Spleen (tissue), 11 donors: ENCODE measurements at regions not wholly inside any gene's neighbourhood (a gene's known extent, or its start where the extent isn't known, plus 50 kb on each side); places are given as distances from the start of the nearest gene placed in this dataset.

Source experiments
- DNase-seq: peaks from one replicate; pipeline ENCODE4 v3.0.0-alpha.2; 2020
- H3K27ac ChIP-seq, 8 donors: fragments of 200-600 bp; sonication (generic) in 7 of 8; 1 replicate in 4 of 8; 2 replicates in 4 of 8; pipeline versions ENCODE4 v1.5.0 to v1.8.0; 2016 to 2021; ENCODE audit warnings: inconsistent platforms in 4 of 8, mild to moderate bottlenecking in 4 of 8, moderate library complexity in 1 of 8
- H3K27me3 ChIP-seq, 7 donors: fragments of 200-600 bp; sonication (generic) in 6 of 7; replicated peaks in 1 of 7; 1 replicate in 4 of 7; 2 replicates in 3 of 7; pipeline versions ENCODE4 v1.5.0 to v1.8.0; 2016 to 2021; ENCODE audit warnings: inconsistent platforms in 3 of 7, mild to moderate bottlenecking in 1 of 7
- H3K36me3 ChIP-seq, 6 donors: fragments of 200-600 bp; sonication (generic) in 5 of 6; 1 replicate in 4 of 6; 2 replicates in 2 of 6; pipeline versions ENCODE4 v1.5.0 to v1.8.0; 2016 to 2021; ENCODE audit warnings: inconsistent platforms in 2 of 6
- H3K4me1 ChIP-seq, 6 donors: fragments of 200-600 bp; sonication (generic) in 5 of 6; 1 replicate in 3 of 6; 2 replicates in 3 of 6; pipeline versions ENCODE4 v1.5.0 to v1.8.0; 2016 to 2021; ENCODE audit warnings: inconsistent platforms in 3 of 6
- H3K4me3 ChIP-seq, 8 donors: fragments of 200-600 bp; sonication (generic) in 7 of 8; 1 replicate in 4 of 8; 2 replicates in 4 of 8; pipeline versions ENCODE4 v1.5.0 to v1.8.0; 2016 to 2021; ENCODE audit warnings: inconsistent platforms in 4 of 8, mild to moderate bottlenecking in 4 of 8, moderate library complexity in 2 of 8
- H3K9me3 ChIP-seq, 8 donors: fragments of 200-600 bp; sonication (generic) in 7 of 8; 1 replicate in 4 of 8; 2 replicates in 4 of 8; pipeline versions ENCODE4 v1.5.0 to v1.8.0; 2016 to 2021; ENCODE audit warnings: inconsistent platforms in 4 of 8
- POLR2A ChIP-seq, 3 donors: fragments of 450-650 bp; IDR thresholded peaks; one replicate each; pipeline ENCODE4 v1.5.1; 2017; ENCODE audit warnings: antibody characterized with exemption in 3 of 3, mild to moderate bottlenecking in 1 of 3
- POLR2AphosphoS5 ChIP-seq, 3 donors: sonication (generic); formaldehyde crosslinking; IDR thresholded peaks; one replicate each; pipeline ENCODE4 v1.5.1; 2017; ENCODE audit warnings: antibody characterized with exemption in 3 of 3
- WGBS, 5 donors: extraction: QIAGEN DNeasy Blood & Tissue Kit in 3 of 5; methylation state at CpG; one replicate each; pipeline versions ENCODE4 v1.1.5 to v1.1.7; 2013 to 2018; 5-methylcytosine and 5-hydroxymethylcytosine counted together
- intact Hi-C: fragments of 100-400 bp; cut with DNase I; formaldehyde crosslinking; loops from one replicate; pipeline ENCODE4 v1.15.0; 2023; ENCODE audit warnings: low total_unique reads
- TF ChIP-seq, protein P1 (sequence below), 11 experiments: fragments of 200-600 bp in 7 of 11; fragments of 450-650 bp in 4 of 11; sonication (generic) in 4 of 11; IDR thresholded peaks in 8 of 11; conservative IDR thresholded peaks in 3 of 11; 1 replicate in 7 of 11; 2 replicates in 4 of 11; pipeline versions ENCODE4 v1.4.0 to v1.8.0; 2016 to 2021; ENCODE audit warnings: antibody characterized with exemption in 11 of 11, inconsistent platforms in 4 of 11, mild to moderate bottlenecking in 1 of 11
- donor health status: healthy with polysubstance abuse.
- donor health status: DM: no; HTN: no; CAD: no; lungs with moderate emphysema.
- donor health status: DM: no; HTN: no; CAD: no.
- donor health status: Bipolar disorder and iron deficiency.
- donor health status: healthy.
- donor health status: DM: no; HTN: no; CAD: no.
- donor health status: DM: yes; HTN: yes; CAD: no.

DNA sequence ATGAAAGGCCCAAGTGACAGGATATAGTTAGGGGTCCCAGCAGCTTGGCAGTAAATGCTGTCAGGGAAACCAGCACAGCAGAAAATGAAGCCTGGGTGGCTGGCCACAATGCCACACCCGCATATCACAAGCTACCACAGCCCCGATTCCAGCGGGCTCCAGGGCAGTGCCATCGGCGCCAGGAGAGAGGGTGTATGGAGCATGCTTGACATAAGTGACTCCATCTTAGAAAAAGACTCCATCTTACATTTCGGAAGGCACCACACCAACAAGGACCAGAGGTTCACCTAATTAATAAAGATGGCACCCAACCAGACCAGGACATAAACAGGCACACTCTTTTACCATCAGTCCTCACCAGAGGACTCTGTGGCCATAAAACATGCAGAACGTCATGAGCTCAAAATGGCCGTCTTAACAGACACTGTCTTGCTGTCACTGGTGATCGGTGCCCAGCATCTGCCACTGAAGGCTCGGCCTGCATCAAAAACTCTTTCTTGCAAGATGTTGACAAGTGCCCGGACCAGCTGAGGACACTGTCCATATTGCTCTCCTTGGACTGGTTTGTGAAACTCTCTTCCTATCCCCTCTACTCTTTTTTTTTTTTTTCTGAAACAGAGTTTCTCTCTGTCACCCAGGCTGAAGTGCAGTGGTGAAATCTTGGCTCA is 67.4 kb upstream of the SPIN1 start:
- Histone ChIP-seq H3K27me3 (no peaks in the 10 kb centered on the region), H3K4me1 (peaks cover 0 to 29% (median 13%) of the 10 kb centered on the region in 6 donors), H3K4me3 (no peak overlapping the region), H3K27ac (no peak overlapping the region), H3K36me3 (no peaks in the 10 kb centered on the region), H3K9me3 (no peaks in the 10 kb centered on the region)
- TF ChIP-seq, protein P1, sequence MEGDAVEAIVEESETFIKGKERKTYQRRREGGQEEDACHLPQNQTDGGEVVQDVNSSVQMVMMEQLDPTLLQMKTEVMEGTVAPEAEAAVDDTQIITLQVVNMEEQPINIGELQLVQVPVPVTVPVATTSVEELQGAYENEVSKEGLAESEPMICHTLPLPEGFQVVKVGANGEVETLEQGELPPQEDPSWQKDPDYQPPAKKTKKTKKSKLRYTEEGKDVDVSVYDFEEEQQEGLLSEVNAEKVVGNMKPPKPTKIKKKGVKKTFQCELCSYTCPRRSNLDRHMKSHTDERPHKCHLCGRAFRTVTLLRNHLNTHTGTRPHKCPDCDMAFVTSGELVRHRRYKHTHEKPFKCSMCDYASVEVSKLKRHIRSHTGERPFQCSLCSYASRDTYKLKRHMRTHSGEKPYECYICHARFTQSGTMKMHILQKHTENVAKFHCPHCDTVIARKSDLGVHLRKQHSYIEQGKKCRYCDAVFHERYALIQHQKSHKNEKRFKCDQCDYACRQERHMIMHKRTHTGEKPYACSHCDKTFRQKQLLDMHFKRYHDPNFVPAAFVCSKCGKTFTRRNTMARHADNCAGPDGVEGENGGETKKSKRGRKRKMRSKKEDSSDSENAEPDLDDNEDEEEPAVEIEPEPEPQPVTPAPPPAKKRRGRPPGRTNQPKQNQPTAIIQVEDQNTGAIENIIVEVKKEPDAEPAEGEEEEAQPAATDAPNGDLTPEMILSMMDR (IDR thresholded peaks at IDR 0.05 in 8 of 11, conservative IDR thresholded peaks at IDR 0.05 in 3 of 11), result no peak
- TF ChIP-seq POLR2A (IDR thresholded peaks at IDR 0.05) (no peak), POLR2AphosphoS5 (IDR thresholded peaks at IDR 0.05) (no peak)
- intact Hi-C loops, result no loop called here
- 91 to 97% (median 95%) methylated on average over 11 of the region's 11 CpGs for WGBS, 5 donors
- DNase-seq, result no peak

DNA sequence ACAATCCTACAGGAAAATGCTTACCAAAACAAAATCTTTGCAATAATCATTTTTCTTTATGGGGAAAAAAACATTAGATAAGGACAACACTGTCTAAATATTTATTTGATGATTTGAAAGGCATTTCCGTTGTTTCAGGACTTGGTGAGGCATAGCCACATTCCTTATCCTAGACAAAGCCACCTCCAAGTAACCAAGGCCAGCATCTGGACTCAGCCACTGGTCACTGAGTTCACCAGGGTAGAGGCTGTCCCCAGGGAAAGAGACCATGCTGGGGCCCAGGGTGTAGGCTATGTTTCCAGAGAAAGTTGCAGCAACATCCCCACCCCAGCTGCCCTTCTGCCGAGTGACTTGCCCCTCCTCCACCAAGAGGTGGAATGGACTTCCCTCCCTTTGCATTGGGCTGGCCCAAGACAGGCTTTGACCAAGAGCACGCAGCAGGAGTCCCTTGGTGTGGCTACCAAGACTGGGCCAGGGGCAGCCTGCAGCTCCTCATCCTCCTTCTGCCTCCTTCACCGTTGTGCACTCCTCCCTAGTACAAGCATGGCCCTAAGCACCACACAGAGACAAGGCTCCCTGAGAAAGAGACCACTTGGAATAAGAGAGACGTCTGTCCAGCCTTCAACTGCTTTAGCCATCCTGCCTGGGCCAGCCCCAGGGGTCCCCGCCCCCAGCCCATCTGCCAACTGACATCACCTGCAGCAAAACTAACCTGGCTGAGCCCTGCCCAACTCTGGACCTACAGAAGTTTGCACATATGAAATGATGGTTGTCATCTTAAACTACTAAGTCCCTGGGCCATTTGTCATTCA is 68.1 kb upstream of the SPIN1 start:
- no peak for DNase-seq
- no peaks in the 10 kb centered on the region for H3K27me3 ChIP-seq
- peaks cover 0 to 29% (median 13%) of the 10 kb centered on the region in 6 donors for H3K4me1 ChIP-seq
- H3K4me3 ChIP-seq, result no peak overlapping the region
- no peak for TF ChIP-seq POLR2A (IDR thresholded peaks at IDR 0.05)
- no peak for TF ChIP-seq POLR2AphosphoS5 (IDR thresholded peaks at IDR 0.05)
- TF ChIP-seq, protein P1 (IDR thresholded peaks at IDR 0.05 in 8 of 11, conservative IDR thresholded peaks at IDR 0.05 in 3 of 11), result no peak
- no peaks in the 10 kb centered on the region for H3K36me3 ChIP-seq
- no peaks in the 10 kb centered on the region for H3K9me3 ChIP-seq
- intact Hi-C loops, result no loop called here
- 80 to 99% (median 86%) methylated on average over 4 to 6 of the region's 6 CpGs for WGBS, 5 donors
- H3K27ac ChIP-seq, result no peak overlapping the region

DNA sequence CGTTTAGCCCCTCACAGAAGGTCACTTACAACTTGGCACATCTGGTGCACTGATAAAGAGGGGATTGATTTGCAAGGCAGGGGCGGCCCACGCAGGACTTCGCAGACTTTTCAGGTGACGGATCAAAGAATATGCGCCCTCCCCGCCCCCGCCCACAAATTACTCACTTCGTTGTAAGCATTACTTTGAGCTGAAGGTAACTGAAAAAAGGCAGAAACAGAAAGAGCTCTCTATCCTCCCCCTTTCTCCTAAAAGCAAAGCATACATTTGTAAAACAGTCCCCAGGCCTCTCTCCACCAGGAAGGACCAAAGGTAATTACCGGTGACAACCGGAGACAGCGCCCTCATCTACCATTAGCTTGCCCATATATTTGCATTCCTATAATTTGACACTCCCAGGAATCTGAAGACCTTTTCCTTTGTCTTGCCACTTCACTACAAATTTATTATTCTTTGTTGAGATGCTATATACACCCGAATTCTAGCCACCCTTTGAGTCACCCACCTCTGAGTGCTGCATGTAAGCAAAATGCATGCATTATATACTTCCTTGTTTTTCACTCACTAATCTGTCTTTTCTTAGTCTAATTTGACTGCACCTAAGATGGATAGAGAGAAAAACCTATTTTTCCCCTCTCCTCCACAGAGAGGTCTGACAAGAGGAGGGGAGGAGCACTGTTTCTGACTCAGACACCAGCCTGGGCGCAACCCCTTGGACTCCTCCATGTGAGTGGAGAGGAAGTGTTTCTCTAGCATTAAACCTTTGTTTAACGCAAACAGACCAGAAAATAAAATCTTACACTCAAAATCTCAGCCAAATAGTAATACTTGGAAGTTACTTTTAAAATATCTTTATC is 74.7 kb upstream of the SPIN1 start:
- no peaks in the 10 kb centered on the region for H3K4me1 ChIP-seq
- H3K9me3 ChIP-seq, result no peaks in the 10 kb centered on the region
- intact Hi-C loops, result no loop called here
- no peak overlapping the region for H3K4me3 ChIP-seq
- TF ChIP-seq POLR2A (IDR thresholded peaks at IDR 0.05) (no peak), POLR2AphosphoS5 (IDR thresholded peaks at IDR 0.05) (no peak)
- TF ChIP-seq, protein P1 (IDR thresholded peaks at IDR 0.05 in 8 of 11, conservative IDR thresholded peaks at IDR 0.05 in 3 of 11), result no peak
- H3K27ac ChIP-seq, result no peak overlapping the region
- 75 to 81% (median 79%) methylated on average over 15 of the region's 15 CpGs for WGBS, 5 donors
- DNase-seq, result no peak
- H3K36me3 ChIP-seq, result no peaks in the 10 kb centered on the region
- H3K27me3 ChIP-seq, result no peaks in the 10 kb centered on the region
